ENCODE measurements at regions not wholly inside any gene's neighbourhood (a gene's known extent, or its start where the extent isn't known, plus 50 kb on each side); places are given as distances from the start of the nearest gene placed in this dataset.
A peak's percentile ranks its signal among the peaks of the same experiment; 100 is the strongest.

DNA sequence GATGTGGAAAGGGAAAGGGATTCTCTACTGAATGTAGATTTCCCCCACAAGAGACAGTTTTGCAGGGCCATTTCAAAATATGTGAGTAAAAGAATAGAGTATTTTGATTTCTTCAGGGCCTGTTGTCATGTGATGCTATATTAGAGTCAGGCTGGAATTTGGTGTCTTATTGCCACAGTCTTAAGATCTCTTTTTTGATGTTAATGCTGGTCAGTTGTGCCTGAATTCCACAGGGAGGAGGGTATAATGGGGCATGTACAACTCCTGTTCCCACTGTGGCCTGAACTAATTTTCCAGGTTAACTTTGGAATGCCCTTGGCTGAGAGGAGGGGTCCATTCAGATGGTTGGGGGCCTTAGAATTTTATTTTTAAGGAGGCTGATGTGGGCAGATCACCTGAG is 111.0 kb upstream of the MAX start:
- TF ChIP-seq, protein P1, sequence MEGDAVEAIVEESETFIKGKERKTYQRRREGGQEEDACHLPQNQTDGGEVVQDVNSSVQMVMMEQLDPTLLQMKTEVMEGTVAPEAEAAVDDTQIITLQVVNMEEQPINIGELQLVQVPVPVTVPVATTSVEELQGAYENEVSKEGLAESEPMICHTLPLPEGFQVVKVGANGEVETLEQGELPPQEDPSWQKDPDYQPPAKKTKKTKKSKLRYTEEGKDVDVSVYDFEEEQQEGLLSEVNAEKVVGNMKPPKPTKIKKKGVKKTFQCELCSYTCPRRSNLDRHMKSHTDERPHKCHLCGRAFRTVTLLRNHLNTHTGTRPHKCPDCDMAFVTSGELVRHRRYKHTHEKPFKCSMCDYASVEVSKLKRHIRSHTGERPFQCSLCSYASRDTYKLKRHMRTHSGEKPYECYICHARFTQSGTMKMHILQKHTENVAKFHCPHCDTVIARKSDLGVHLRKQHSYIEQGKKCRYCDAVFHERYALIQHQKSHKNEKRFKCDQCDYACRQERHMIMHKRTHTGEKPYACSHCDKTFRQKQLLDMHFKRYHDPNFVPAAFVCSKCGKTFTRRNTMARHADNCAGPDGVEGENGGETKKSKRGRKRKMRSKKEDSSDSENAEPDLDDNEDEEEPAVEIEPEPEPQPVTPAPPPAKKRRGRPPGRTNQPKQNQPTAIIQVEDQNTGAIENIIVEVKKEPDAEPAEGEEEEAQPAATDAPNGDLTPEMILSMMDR (IDR thresholded peaks at IDR 0.05), result no peak
- no peak for TF ChIP-seq POLR2A (IDR thresholded peaks at IDR 0.05)
- H3K27me3 ChIP-seq, result no peaks in the 10 kb centered on the region
- H3K4me3 ChIP-seq, result no peak overlapping the region
- H3K27ac ChIP-seq, result no peak overlapping the region
- DNase-seq, result no peak
- H3K36me3 ChIP-seq, result no peaks in the 10 kb centered on the region
- peaks cover 0 to 4% (median 0%) of the 10 kb centered on the region in 4 donors for H3K4me1 ChIP-seq
- no peaks in the 10 kb centered on the region for H3K9me3 ChIP-seq

DNA sequence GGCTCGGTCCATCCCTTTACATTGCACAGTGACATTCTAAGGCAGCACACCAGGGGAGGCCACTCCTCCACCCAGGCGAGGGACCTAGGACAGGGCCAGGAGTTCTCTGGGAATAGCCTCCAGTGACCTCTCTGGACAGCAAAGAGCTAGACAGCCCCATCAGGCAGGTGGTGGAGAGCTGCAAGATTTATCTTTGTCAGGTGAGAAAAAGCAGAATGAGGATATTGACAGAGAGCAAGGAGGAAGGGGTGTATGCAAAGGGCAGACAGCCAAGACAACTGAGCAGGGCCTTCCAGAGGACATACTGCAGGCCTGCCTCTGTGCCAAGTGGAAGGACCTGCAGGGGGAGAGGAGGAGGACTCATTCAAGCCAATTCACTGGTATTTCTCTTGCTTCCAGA is 112.4 kb upstream of the MAX start:
- DNase-seq, result no peak
- no peaks in the 10 kb centered on the region for H3K27me3 ChIP-seq
- H3K4me1 ChIP-seq, result no peaks in the 10 kb centered on the region
- TF ChIP-seq POLR2A (IDR thresholded peaks at IDR 0.05), result no peak
- no peaks in the 10 kb centered on the region for H3K36me3 ChIP-seq
- no peak overlapping the region for H3K4me3 ChIP-seq
- no peak overlapping the region for H3K27ac ChIP-seq
- no peaks in the 10 kb centered on the region for H3K9me3 ChIP-seq

DNA sequence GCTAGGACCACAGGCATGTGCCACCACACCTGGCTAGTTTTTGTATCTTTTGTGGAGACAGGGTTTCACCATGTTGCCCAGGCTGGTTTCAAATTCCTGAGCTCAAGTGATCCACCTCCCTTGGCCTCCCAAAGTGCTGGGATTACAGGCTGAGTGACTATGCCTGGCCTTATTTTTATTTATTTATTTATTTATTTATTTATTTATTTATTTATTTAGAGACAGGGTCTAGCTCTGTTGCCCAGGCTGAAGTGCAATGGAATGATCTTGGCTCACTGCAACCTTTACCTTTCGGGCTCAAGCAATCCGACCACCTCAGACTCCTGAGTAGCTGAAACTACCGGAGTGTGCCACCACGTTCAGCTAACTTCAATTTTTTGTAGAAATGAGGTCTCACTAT is 117.0 kb upstream of the MAX start:
- Histone ChIP-seq H3K27ac (no peak overlapping the region), H3K4me3 (no peak overlapping the region), H3K4me1 (peaks cover 0 to 5% (median 2%) of the 10 kb centered on the region in 4 donors), H3K9me3 (no peaks in the 10 kb centered on the region), H3K36me3 (no peaks in the 10 kb centered on the region), H3K27me3 (no peaks in the 10 kb centered on the region)
- TF ChIP-seq, protein P1 (IDR thresholded peaks at IDR 0.05), result no peak
- TF ChIP-seq POLR2A (IDR thresholded peaks at IDR 0.05), result no peak
- no peak for DNase-seq

DNA sequence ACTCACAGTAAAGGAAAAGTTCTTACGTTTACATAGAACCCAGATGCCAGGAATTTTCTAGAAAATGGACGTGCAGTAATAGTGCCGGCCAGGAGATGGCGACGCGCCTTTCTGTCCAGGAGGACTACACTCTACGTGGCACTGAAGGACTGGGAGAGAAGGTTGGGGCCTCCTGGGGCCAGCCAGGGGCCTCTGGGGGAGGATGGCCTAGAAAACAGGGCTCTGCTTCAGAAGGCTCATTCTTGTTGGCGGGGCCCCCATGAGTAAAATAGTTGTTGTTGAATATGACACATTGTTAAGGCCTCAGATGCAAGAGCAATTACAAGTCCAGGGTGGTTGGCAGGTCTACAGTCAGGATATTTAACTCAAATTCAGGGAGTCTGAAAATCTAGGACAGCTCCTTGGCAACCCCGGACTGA is 120.1 kb upstream of the MAX start:
- no peak for TF ChIP-seq POLR2A (IDR thresholded peaks at IDR 0.05)
- TF ChIP-seq, protein P1 (IDR thresholded peaks at IDR 0.05), result peak; percentile 58 to 88 (median 82)
- no peak overlapping the region for H3K27ac ChIP-seq
- H3K4me1 ChIP-seq, result peaks cover 0 to 13% (median 8%) of the 10 kb centered on the region in 4 donors
- no peaks in the 10 kb centered on the region for H3K36me3 ChIP-seq
- no peaks in the 10 kb centered on the region for H3K27me3 ChIP-seq
- peak; percentile 44 to 81 (median 78) for DNase-seq
- no peaks in the 10 kb centered on the region for H3K9me3 ChIP-seq
- no peak overlapping the region for H3K4me3 ChIP-seq

DNA sequence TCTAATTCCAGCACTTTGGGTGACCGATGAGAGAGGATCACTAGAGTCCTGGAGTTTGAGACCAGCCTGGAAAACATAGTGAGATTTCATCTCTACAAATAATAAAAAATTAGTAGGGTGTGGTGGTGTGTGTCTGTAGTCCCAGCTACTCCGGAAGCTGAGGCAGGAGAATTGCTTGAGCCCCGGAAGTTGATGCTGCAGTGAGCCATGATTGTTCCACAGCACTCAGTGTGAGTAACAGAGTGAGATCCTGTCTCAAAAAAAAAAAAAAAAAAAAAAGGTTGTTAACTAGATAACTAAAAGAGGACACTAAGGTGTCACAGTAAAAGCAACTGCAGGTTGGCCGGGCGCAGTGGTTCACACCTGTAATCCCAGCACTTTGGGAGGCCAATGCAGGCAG is 121.3 kb upstream of the MAX start:
- Histone ChIP-seq H3K4me3 (no peak overlapping the region), H3K27ac (no peak overlapping the region), H3K9me3 (no peaks in the 10 kb centered on the region), H3K4me1 (peaks cover 0 to 13% (median 8%) of the 10 kb centered on the region in 4 donors), H3K27me3 (no peaks in the 10 kb centered on the region), H3K36me3 (no peaks in the 10 kb centered on the region)
- no peak for DNase-seq
- TF ChIP-seq, protein P1 (IDR thresholded peaks at IDR 0.05), result no peak
- TF ChIP-seq POLR2A (IDR thresholded peaks at IDR 0.05), result no peak

DNA sequence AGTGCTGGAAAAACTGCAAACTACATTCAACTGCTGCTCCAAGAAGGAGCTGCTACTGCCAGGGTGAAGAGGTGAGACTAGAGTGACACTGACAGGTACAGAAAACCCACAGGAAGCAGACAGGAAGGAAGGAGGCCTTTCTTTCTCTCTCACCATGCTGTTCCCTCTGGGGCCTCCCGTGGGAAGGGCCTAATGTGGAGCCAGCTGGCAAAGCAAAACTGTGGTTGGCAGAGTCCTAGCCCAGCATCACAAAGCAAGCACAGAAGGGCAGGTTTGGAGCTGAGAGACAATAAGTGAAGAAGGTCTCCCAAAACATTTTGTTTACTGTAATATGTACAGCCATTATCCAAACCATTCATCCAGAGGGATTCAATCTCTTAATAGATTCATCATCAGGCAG is 122.5 kb upstream of the MAX start:
- no peak overlapping the region for H3K4me3 ChIP-seq
- H3K4me1 ChIP-seq, result peaks cover 0 to 19% (median 8%) of the 10 kb centered on the region in 4 donors
- H3K27me3 ChIP-seq, result no peaks in the 10 kb centered on the region
- H3K9me3 ChIP-seq, result no peaks in the 10 kb centered on the region
- TF ChIP-seq, protein P1 (IDR thresholded peaks at IDR 0.05), result no peak
- TF ChIP-seq POLR2A (IDR thresholded peaks at IDR 0.05), result no peak
- peak overlapping the region in 1 of 4 donors; percentile 31 for H3K27ac ChIP-seq
- no peak for DNase-seq
- no peaks in the 10 kb centered on the region for H3K36me3 ChIP-seq
